Thyroid gland (tissue), 4 donors: ENCODE measurements at regions not wholly inside any gene's neighbourhood (a gene's known extent, or its start where the extent isn't known, plus 50 kb on each side); places are given as distances from the start of the nearest gene placed in this dataset.

Experiments
- DNase-seq, 2 donors: peaks; one replicate each; pipeline ENCODE4 v3.0.0-alpha.2; 2019
- H3K27ac ChIP-seq, 3 donors: fragments of 200-600 bp; sonication (generic); 1 replicate in 2 of 3; 2 replicates in 1 of 3; pipeline ENCODE4 v1.5.1; 2016 to 2019; ENCODE audit warnings: mild to moderate bottlenecking in 1 of 3, moderate library complexity in 1 of 3
- H3K27me3 ChIP-seq: fragments of 200-600 bp; sonication (generic); one replicate; pipeline ENCODE4 v1.5.1; 2019
- H3K36me3 ChIP-seq, 2 donors: fragments of 200-600 bp; sonication (generic); one replicate each; pipeline ENCODE4 v1.5.1; 2016 to 2019
- H3K4me1 ChIP-seq, 2 donors: fragments of 200-600 bp; sonication (generic); one replicate each; pipeline ENCODE4 v1.5.1; 2017 to 2019
- H3K4me3 ChIP-seq, 3 donors: fragments of 200-600 bp; sonication (generic); replicated peaks in 1 of 3; 1 replicate in 2 of 3; 2 replicates in 1 of 3; pipeline ENCODE4 v1.5.1; 2016; ENCODE audit warnings: mild to moderate bottlenecking in 1 of 3
- H3K9me3 ChIP-seq: fragments of 200-600 bp; sonication (generic); one replicate; pipeline ENCODE4 v1.5.1; 2017
- POLR2A ChIP-seq, 2 donors: fragments of 450-650 bp; IDR thresholded peaks; one replicate each; pipeline ENCODE4 v1.6.1; 2017; ENCODE audit warnings: antibody characterized with exemption in 2 of 2, mild to moderate bottlenecking in 2 of 2, moderate library complexity in 1 of 2
- WGBS, 2 donors: methylation state at CpG; one replicate each; pipeline ENCODE4 v1.1.5; 2017; 5-methylcytosine and 5-hydroxymethylcytosine counted together
- intact Hi-C: fragments of 100-400 bp; cut with DNase I; formaldehyde crosslinking; loops from one replicate; pipeline ENCODE4 v1.15.1; 2023
- TF ChIP-seq, protein P1 (sequence below), 6 experiments: fragments of 200-600 bp in 3 of 6; fragments of 450-650 bp in 3 of 6; sonication (generic) in 3 of 6; IDR thresholded peaks; one replicate each; pipeline ENCODE4 v1.5.1; 2016 to 2019; ENCODE audit warnings: antibody characterized with exemption in 6 of 6, mild to moderate bottlenecking in 2 of 6, inconsistent platforms in 1 of 6, moderate library complexity in 1 of 6

DNA sequence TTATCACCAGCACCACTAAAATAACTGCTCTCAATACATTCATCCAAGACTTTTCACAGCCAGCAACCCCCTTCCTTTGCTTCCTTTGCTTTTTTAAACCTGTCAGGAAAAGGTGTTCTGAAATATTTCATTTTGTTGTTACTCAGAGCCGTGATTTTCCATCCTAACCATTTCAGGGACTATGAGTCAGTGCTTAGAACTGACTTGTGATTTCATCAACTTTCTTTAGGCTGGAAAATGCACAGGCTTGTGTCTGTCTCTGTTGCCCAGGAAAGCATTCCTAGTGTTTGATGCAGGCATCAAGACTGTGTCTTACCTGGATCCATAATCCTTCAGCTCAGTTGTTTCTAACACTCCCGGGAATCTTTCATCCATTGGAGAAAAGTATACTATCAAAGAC is 805.6 kb downstream of the BRINP1 start:
- Histone ChIP-seq H3K4me1 (no peaks in the 10 kb centered on the region), H3K27ac (no peak overlapping the region), H3K4me3 (no peak overlapping the region), H3K27me3 (no peaks in the 10 kb centered on the region), H3K36me3 (no peaks in the 10 kb centered on the region), H3K9me3 (no peaks in the 10 kb centered on the region)
- intact Hi-C loops, result no loop called here
- 66 to 70% methylated on average over 2 of the region's 2 CpGs for WGBS, 2 donors
- DNase-seq, result no peak
- TF ChIP-seq POLR2A (IDR thresholded peaks at IDR 0.05), result no peak
- TF ChIP-seq, protein P1, sequence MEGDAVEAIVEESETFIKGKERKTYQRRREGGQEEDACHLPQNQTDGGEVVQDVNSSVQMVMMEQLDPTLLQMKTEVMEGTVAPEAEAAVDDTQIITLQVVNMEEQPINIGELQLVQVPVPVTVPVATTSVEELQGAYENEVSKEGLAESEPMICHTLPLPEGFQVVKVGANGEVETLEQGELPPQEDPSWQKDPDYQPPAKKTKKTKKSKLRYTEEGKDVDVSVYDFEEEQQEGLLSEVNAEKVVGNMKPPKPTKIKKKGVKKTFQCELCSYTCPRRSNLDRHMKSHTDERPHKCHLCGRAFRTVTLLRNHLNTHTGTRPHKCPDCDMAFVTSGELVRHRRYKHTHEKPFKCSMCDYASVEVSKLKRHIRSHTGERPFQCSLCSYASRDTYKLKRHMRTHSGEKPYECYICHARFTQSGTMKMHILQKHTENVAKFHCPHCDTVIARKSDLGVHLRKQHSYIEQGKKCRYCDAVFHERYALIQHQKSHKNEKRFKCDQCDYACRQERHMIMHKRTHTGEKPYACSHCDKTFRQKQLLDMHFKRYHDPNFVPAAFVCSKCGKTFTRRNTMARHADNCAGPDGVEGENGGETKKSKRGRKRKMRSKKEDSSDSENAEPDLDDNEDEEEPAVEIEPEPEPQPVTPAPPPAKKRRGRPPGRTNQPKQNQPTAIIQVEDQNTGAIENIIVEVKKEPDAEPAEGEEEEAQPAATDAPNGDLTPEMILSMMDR (IDR thresholded peaks at IDR 0.05), result no peak

DNA sequence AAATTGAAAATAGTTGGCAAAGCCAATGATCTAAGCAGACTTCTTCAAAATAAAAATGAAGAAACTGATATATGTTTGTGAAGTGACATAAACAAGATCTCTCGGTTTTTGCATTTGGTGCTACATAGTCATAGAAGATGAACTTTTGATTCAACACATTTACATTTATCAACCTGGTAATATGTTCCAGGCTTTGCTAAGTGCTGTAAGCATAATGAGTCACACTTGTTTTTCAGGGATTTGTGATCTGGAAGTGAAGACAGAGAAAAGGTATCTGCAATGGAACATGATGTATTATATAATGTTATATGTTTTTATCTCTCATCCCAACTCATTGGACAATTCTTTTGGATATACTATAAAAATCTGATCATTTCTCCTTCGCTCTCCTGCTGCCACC is 801.4 kb downstream of the BRINP1 start:
- intact Hi-C loops, result no loop called here
- no peak for DNase-seq
- no peak overlapping the region for H3K27ac ChIP-seq
- no peaks in the 10 kb centered on the region for H3K27me3 ChIP-seq
- no peak for TF ChIP-seq POLR2A (IDR thresholded peaks at IDR 0.05)
- TF ChIP-seq, protein P1 (IDR thresholded peaks at IDR 0.05), result no peak
- no peaks in the 10 kb centered on the region for H3K9me3 ChIP-seq
- H3K4me3 ChIP-seq, result no peak overlapping the region
- WGBS, 2 donors, result 93 to 94% methylated on average over 2 of the region's 2 CpGs
- no peaks in the 10 kb centered on the region for H3K36me3 ChIP-seq
- no peaks in the 10 kb centered on the region for H3K4me1 ChIP-seq

DNA sequence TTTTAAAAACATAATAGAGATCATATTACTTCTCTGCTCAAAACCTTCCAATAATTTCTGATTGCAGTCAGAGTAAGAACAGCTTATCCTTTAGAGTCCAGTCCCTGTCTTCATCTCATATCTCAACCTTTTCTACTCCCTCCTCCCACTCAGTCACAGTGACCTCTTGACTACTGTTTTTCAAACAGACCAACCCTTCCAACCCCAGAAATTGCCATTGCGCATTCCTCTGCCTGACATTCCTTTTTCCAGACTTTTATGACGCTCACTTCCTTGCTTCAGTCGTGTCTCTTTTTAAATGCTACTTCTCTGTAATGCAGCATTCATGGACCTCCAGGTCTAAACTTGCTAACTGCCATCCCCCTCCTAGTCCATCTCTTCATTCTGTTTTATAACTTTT is 800.5 kb downstream of the BRINP1 start:
- no peak for TF ChIP-seq POLR2A (IDR thresholded peaks at IDR 0.05)
- TF ChIP-seq, protein P1 (IDR thresholded peaks at IDR 0.05), result no peak
- no peaks in the 10 kb centered on the region for H3K27me3 ChIP-seq
- H3K36me3 ChIP-seq, result no peaks in the 10 kb centered on the region
- DNase-seq, result no peak
- no peak overlapping the region for H3K4me3 ChIP-seq
- no peaks in the 10 kb centered on the region for H3K4me1 ChIP-seq
- intact Hi-C loops, result no loop called here
- WGBS, 2 donors, result 54 to 58% methylated on average over 3 of the region's 3 CpGs
- no peaks in the 10 kb centered on the region for H3K9me3 ChIP-seq
- no peak overlapping the region for H3K27ac ChIP-seq

DNA sequence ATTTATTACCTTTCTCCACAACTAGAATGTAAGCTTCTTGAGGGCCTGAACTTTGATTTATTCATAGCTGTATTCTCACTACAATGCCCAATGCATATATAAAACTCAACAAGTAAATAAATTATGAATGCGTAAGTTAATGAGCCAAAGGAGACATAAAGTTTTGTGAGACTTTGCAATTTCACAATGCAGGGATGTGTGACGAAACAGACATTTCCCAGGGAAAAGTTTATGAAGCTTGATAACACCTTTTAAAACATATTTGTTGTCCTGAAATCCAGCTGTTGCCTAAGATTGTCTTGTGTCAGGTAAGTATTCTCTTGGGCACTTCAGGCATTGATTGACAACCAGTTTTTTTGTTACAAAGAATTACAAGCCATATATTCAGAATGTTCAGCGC is 800.1 kb downstream of the BRINP1 start:
- H3K27me3 ChIP-seq, result no peaks in the 10 kb centered on the region
- H3K27ac ChIP-seq, result no peak overlapping the region
- no peaks in the 10 kb centered on the region for H3K36me3 ChIP-seq
- H3K9me3 ChIP-seq, result no peaks in the 10 kb centered on the region
- 93 to 95% methylated on average over 3 of the region's 3 CpGs for WGBS, 2 donors
- H3K4me3 ChIP-seq, result no peak overlapping the region
- no peak for TF ChIP-seq POLR2A (IDR thresholded peaks at IDR 0.05)
- TF ChIP-seq, protein P1 (IDR thresholded peaks at IDR 0.05), result no peak
- DNase-seq, result no peak
- no peaks in the 10 kb centered on the region for H3K4me1 ChIP-seq
- intact Hi-C loops, result no loop called here

DNA sequence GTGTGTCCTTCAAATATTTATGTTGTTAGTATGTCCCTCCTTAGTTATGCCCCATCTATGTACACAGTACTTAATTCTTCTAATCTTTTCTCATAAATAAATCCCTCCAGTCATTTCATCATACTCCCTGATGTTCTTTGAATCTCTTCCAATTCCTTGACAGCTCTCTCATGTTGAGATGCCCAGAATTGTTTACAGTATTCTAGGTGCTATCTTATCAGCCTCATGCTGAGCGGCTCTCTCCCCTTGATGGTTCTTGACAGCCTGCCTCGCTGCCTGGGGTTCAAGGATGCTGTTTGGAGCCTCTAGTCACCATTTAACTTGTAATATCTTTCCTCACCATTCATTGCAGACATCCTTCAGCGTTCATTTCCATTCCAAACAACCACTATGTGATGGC is 799.2 kb downstream of the BRINP1 start:
- 73 to 77% methylated on average over 3 of the region's 3 CpGs for WGBS, 2 donors
- H3K27ac ChIP-seq, result no peak overlapping the region
- H3K9me3 ChIP-seq, result no peaks in the 10 kb centered on the region
- H3K4me1 ChIP-seq, result no peaks in the 10 kb centered on the region
- DNase-seq, result no peak
- no peak for TF ChIP-seq POLR2A (IDR thresholded peaks at IDR 0.05)
- TF ChIP-seq, protein P1 (IDR thresholded peaks at IDR 0.05), result no peak
- no peaks in the 10 kb centered on the region for H3K27me3 ChIP-seq
- intact Hi-C loops, result no loop called here
- H3K36me3 ChIP-seq, result no peaks in the 10 kb centered on the region
- no peak overlapping the region for H3K4me3 ChIP-seq
